GM21576 (cell line): ENCODE measurements at regions not wholly inside any gene's neighbourhood (a gene's known extent, or its start where the extent isn't known, plus 50 kb on each side); places are given as distances from the start of the nearest gene placed in this dataset.

ENCODE experiments used
- ATAC-seq: cut with Tn5 transposase; IDR thresholded peaks from one replicate; pipeline ENCODE4 v1.9.1; 2021; ENCODE audit warnings: mild to moderate bottlenecking, moderate library complexity; ENCODE audit not compliant: unreplicated experiment

- ATAC-seq: no peak
Measured at GRCh38 chr11:104538313-104538712, 359.9 kb downstream of the CASP12 start.

- no peak for ATAC-seq
Measured at GRCh38 chr11:104534278-104534677, 364.0 kb downstream of the CASP12 start.

GRCh38 chr11:104531894-104532293 is 366.4 kb downstream of the CASP12 start:
- no peak for ATAC-seq

GRCh38 chr11:104531075-104531474 is 367.1 kb upstream of the PDGFD start:
- peak; percentile 47 for ATAC-seq

- ATAC-seq: no peak
Measured at GRCh38 chr11:104529906-104530305, 366.0 kb upstream of the PDGFD start.

GRCh38 chr11:104529213-104529612 is 365.3 kb upstream of the PDGFD start:
- ATAC-seq: no peak

- no peak for ATAC-seq
Measured at GRCh38 chr11:104526006-104526405, 362.1 kb upstream of the PDGFD start.

GRCh38 chr11:104525416-104525815 is 361.5 kb upstream of the PDGFD start:
- ATAC-seq: no peak

- ATAC-seq: no peak
Measured at GRCh38 chr11:104524254-104524653, 360.3 kb upstream of the PDGFD start.

GRCh38 chr11:104523611-104524010 is 359.7 kb upstream of the PDGFD start:
- ATAC-seq: no peak

- ATAC-seq: no peak
Measured at GRCh38 chr11:104522650-104523049, 358.7 kb upstream of the PDGFD start.

GRCh38 chr11:104522123-104522522 is 358.2 kb upstream of the PDGFD start:
- no peak for ATAC-seq

GRCh38 chr11:104510169-104510568 is 346.2 kb upstream of the PDGFD start:
- no peak for ATAC-seq

GRCh38 chr11:104490182-104490581 is 326.2 kb upstream of the PDGFD start:
- no peak for ATAC-seq

GRCh38 chr11:104488561-104488960 is 324.6 kb upstream of the PDGFD start:
- no peak for ATAC-seq

- ATAC-seq: no peak
Measured at GRCh38 chr11:104487046-104487806, 323.3 kb upstream of the PDGFD start.

- no peak for ATAC-seq
Measured at GRCh38 chr11:104484804-104485554, 321.0 kb upstream of the PDGFD start.

GRCh38 chr11:104476898-104477297 is 313.0 kb upstream of the PDGFD start:
- ATAC-seq: no peak

- ATAC-seq: no peak
Measured at GRCh38 chr11:104476454-104476853, 312.5 kb upstream of the PDGFD start.

GRCh38 chr11:104467404-104467803 is 303.5 kb upstream of the PDGFD start:
- no peak for ATAC-seq

- ATAC-seq: no peak
Measured at GRCh38 chr11:104465321-104465720, 301.4 kb upstream of the PDGFD start.

GRCh38 chr11:104464691-104465090 is 300.7 kb upstream of the PDGFD start:
- no peak for ATAC-seq
